K562 (cell line): ENCODE measurements at regions not wholly inside any gene's neighbourhood (a gene's known extent, or its start where the extent isn't known, plus 50 kb on each side); places are given as distances from the start of the nearest gene placed in this dataset.

Experiments
- ATAC-seq: fragments of 200-7000 bp; cut with Tn5 transposase; 3 replicates; pipeline ENCODE4 v1.9.1; 2020; ENCODE audit warnings: moderate library complexity
- BruUV-seq: library from RNA; stranded (reverse); fragments of 400-500 nt; replicated peaks from 2 replicates; lab custom pipeline; 2021; lab: Mats Ljungman, UMichigan
- CTCF ChIA-PET: fragments of 300-600 bp; formaldehyde crosslinking; extraction: SDS; loops from one replicate; lab custom pipeline; 2021; ENCODE audit warnings: low intra/inter-chr PET ratio; lab: Yijun Ruan, JAX
- POLR2A ChIA-PET: fragments of 300-600, 350-650 bp; sonication (Branson Sonifier 250); formaldehyde crosslinking; extraction: SDS; loops from one replicate; lab custom pipeline; 2021; ENCODE audit warnings: antibody characterized with exemption, inconsistent platforms; lab: Yijun Ruan, JAX
- DNase-seq, 4 experiments: peaks; one replicate each; pipeline versions ENCODE4 v3.0.0 to v3.0.0-alpha.2; 2011 to 2018; ENCODE audit warnings: low spot score in 3 of 4, mixed read lengths in 3 of 4; ENCODE audit errors: extremely low read depth in 1 of 4
- FAIRE-seq: peaks from 2 replicates; lab custom pipeline; 2011; peaks lifted over from hg19 to GRCh38; lab: Jason Lieb, UNC
- H2AFZ ChIP-seq: 2 replicates; pipeline ENCODE4 v1.6.0; 2011; ENCODE audit warnings: low read depth, low read length, control low read depth, inconsistent platforms
- H3K27ac ChIP-seq: fragments of 200-600 bp; 3 replicates; pipeline ENCODE4 v1.8.0; 2011; ENCODE audit warnings: low read depth, mild to moderate bottlenecking, control low read depth, inconsistent platforms, low read length, moderate library complexity, mixed read lengths; ENCODE audit errors: extremely low read depth
- H3K27me3 ChIP-seq, 2 experiments: fragments of 300-600 bp in 1 of 2; 2 replicates in 1 of 2; 3 replicates in 1 of 2; pipeline versions ENCODE4 v1.6.0 to v1.8.0; 2011; ENCODE audit warnings: inconsistent platforms in 2 of 2, low read length in 2 of 2, mild to moderate bottlenecking in 1 of 2, mixed read lengths in 1 of 2, moderate library complexity in 1 of 2; ENCODE audit not compliant: control insufficient read depth in 2 of 2, insufficient read depth in 2 of 2
- H3K36me3 ChIP-seq: fragments of 300-600 bp; 3 replicates; pipeline ENCODE4 v1.8.0; 2011; ENCODE audit warnings: mild to moderate bottlenecking, low read length, inconsistent platforms; ENCODE audit not compliant: control insufficient read depth, insufficient read depth
- H3K4me1 ChIP-seq, 2 experiments: fragments of 200-600 bp in 1 of 2; replicated peaks in 1 of 2; 2 replicates in 1 of 2; 3 replicates in 1 of 2; pipeline versions ENCODE4 v1.5.1 to v1.8.0; 2011; ENCODE audit warnings: inconsistent platforms in 2 of 2, low read length in 2 of 2, mild to moderate bottlenecking in 1 of 2, mixed read lengths in 1 of 2, moderate library complexity in 1 of 2; ENCODE audit not compliant: control insufficient read depth in 2 of 2, insufficient read depth in 2 of 2
- H3K4me2 ChIP-seq: 2 replicates; pipeline ENCODE4 v1.6.1; 2011; ENCODE audit warnings: low read length, control low read depth, inconsistent platforms, mixed read lengths; ENCODE audit not compliant: insufficient read depth
- H3K4me3 ChIP-seq: fragments of 200-600 bp; sonication (generic), shearing (Covaris generic); 2 replicates; pipeline ENCODE4 v1.5.1; 2016; ENCODE audit warnings: control low read depth, inconsistent platforms
- H3K79me2 ChIP-seq: fragments of 200-600 bp; 3 replicates; pipeline ENCODE4 v1.8.0; 2011; ENCODE audit warnings: low read length, inconsistent platforms; ENCODE audit not compliant: control insufficient read depth, insufficient read depth
- H3K9ac ChIP-seq, 2 experiments: 2 replicates each; pipeline versions ENCODE4 v1.6.0 to v1.6.1; 2011; ENCODE audit warnings: low read depth in 2 of 2, low read length in 2 of 2, control low read depth in 1 of 2, inconsistent platforms in 1 of 2, mild to moderate bottlenecking in 1 of 2, mixed read lengths in 1 of 2; ENCODE audit not compliant: insufficient read depth in 1 of 2
- H3K9me1 ChIP-seq: one replicate; pipeline ENCODE4 v1.6.0; 2011; ENCODE audit warnings: inconsistent platforms, mild to moderate bottlenecking, low read length, moderate library complexity; ENCODE audit not compliant: control insufficient read depth, insufficient read depth
- H3K9me3 ChIP-seq: replicated peaks from 2 replicates; pipeline ENCODE4 v1.5.1; 2011; ENCODE audit warnings: low read depth, low read length, inconsistent platforms; ENCODE audit not compliant: control insufficient read depth, insufficient read depth
- H4K20me1 ChIP-seq: replicated peaks from 2 replicates; pipeline ENCODE4 v1.6.1; 2011; ENCODE audit warnings: low read length, inconsistent platforms, mixed read lengths; ENCODE audit not compliant: control insufficient read depth, insufficient read depth
- CBX8 ChIP-seq: fragments of 200-600 bp; sonication (generic); IDR thresholded peaks from 2 replicates; pipeline ENCODE4 v1.6.1; 2012; ENCODE audit warnings: borderline replicate concordance, mixed run types, low read depth, mild to moderate bottlenecking, moderate library complexity, mixed read lengths, low read length, control low read depth, inconsistent platforms; ENCODE audit not compliant: poor library complexity, severe bottlenecking; ENCODE audit errors: extremely low read depth
- HMGN3 ChIP-seq: IDR thresholded peaks from 2 replicates; pipeline ENCODE4 v1.6.1; 2011; ENCODE audit warnings: borderline replicate concordance, low read depth, mild to moderate bottlenecking, mixed read lengths, low read length; ENCODE audit not compliant: insufficient read length; ENCODE audit errors: extremely low read depth
- HOXB6 ChIP-seq: fragments of 250-450 bp; sonication (Bioruptor Pico); IDR thresholded peaks from 2 replicates; pipeline ENCODE4 v1.5.1; 2022; ENCODE audit warnings: mild to moderate bottlenecking, borderline replicate concordance
- MXI1 ChIP-seq: IDR thresholded peaks from 2 replicates; pipeline ENCODE4 v1.6.1; 2011; ENCODE audit warnings: low read depth, mild to moderate bottlenecking, improper control_type of control experiment, low read length
- RAD21 ChIP-seq, 2 experiments: fragments of 250-450 bp in 1 of 2; fragments of 450-650 bp in 1 of 2; sonication (Bioruptor Pico) in 1 of 2; formaldehyde crosslinking in 1 of 2; IDR thresholded peaks in 1 of 2; conservative IDR thresholded peaks in 1 of 2; 2 replicates each; pipeline versions ENCODE4 v1.4.0 to v1.8.0; 2020 to 2022; ENCODE audit warnings: mild to moderate bottlenecking in 2 of 2, moderate library complexity in 1 of 2
- RBM34 ChIP-seq: fragments of 200-400 bp; formaldehyde crosslinking; IDR thresholded peaks from 2 replicates; pipeline ENCODE4 v1.6.1; 2018; ENCODE audit warnings: low read length, borderline replicate concordance; ENCODE audit not compliant: insufficient read depth
- TAF7 ChIP-seq: fragments of 450-650 bp; IDR thresholded peaks from 2 replicates; pipeline ENCODE4 v1.6.1; 2016; ENCODE audit warnings: missing genetic modification characterization, missing compliant biosample characterization
- TARDBP ChIP-seq: fragments of 450-650 bp; IDR thresholded peaks from 2 replicates; pipeline ENCODE4 v1.6.1; 2016
- WGBS: fragments of 100-300 bp; shearing (Covaris generic); methylation state at CpG from one replicate; pipeline ENCODE4 v1.1.6; 2016; ENCODE audit warnings: low coverage, mixed read lengths; ENCODE audit not compliant: insufficient coverage; ENCODE audit errors: missing lambda C conversion rate; 5-methylcytosine and 5-hydroxymethylcytosine counted together
- in situ Hi-C: fragments of 300-500 bp; cut with MboI; formaldehyde crosslinking; loops from 4 replicates; pipeline ENCODE4 v1.15.0; 2018; ENCODE audit warnings: inconsistent platforms, mixed read lengths
- intact Hi-C: fragments of 100-400 bp; cut with micrococcal nuclease; formaldehyde crosslinking; loops from 2 replicates; pipeline ENCODE4 v1.14.2; 2022

DNA sequence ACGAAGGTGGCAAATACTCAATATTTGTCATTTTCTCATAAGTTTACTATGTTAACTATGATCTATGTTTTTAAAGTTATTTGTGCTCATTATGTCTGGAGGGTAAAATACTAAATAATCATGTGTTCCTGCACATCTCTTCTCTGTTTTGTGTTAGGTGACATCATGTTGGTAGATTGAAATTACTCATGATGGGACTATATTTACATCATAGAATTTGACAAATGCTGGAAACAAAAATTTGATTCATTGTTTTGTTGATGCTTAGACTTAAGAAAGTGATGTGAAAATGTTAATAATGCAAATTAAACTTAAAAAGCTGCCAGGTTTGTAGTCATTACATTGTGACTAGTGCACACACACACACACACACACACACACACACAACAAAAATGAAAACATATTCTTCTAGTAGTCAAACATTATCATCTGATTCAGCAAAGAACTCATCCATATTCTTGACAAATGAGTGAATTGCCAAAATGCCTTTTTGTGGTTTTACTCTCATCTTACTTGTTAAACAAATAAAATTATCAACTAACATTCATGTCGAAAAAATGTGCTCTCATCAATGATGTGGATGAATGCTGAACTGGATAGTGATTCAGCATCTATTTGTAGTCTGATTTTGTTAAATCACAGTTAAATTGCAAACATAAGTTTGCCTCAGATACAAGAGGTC lies 870.7 kb downstream of the BRINP3 start:
- no peak overlapping the region for H3K4me3 ChIP-seq
- WGBS = 4% methylated on average over 2 of the region's 2 CpGs
- H3K4me1 ChIP-seq = no peaks in the 10 kb centered on the region
- in situ Hi-C loops (no loop called here), intact Hi-C loops (no loop called here)
- no peaks in the 10 kb centered on the region for H3K36me3 ChIP-seq
- ChIA-PET CTCF (no interaction called here), POLR2A (no interaction called here)
- H3K79me2 ChIP-seq = no peaks in the 10 kb centered on the region
- H4K20me1 ChIP-seq = no peaks in the 10 kb centered on the region
- H3K4me2 ChIP-seq = no peak overlapping the region
- FAIRE-seq (no peak), DNase-seq (no peak), ATAC-seq (no peak)
- H3K9me3 ChIP-seq = 0 out of 2 replicates have a peak, but pooled peaks cover 3% of the 10 kb centered on the region
- H3K27me3 ChIP-seq = no peaks in the 10 kb centered on the region
- BruUV-seq = no TSS peak
- TF ChIP-seq RAD21 (CRISPR knock-in tag; conservative IDR thresholded peaks at IDR 0.05 in 1 of 2, IDR thresholded peaks at IDR 0.05 in 1 of 2) (no peak), HMGN3 (no peak), CBX8 (no peak), RBM34 (no peak), MXI1 (no peak), HOXB6 (CRISPR knock-in tag) (no peak), TARDBP (no peak), TAF7 (tag) (no peak)
- no peaks in the 10 kb centered on the region for H3K9me1 ChIP-seq
- H3K27ac ChIP-seq = no peak overlapping the region
- no peak overlapping the region for H3K9ac ChIP-seq
- no peak overlapping the region for H2AFZ ChIP-seq
